GM19023 (cell line): ENCODE measurements at regions not wholly inside any gene's neighbourhood (a gene's known extent, or its start where the extent isn't known, plus 50 kb on each side); places are given as distances from the start of the nearest gene placed in this dataset.
"Not testable (repeated sequence)": the region's sequence is repeated elsewhere in the genome, so short reads cannot be mapped to it uniquely, and the experiment has no call there.

Source experiments
- ATAC-seq: cut with Tn5 transposase; IDR thresholded peaks from one replicate; pipeline ENCODE4 v1.9.1; 2021; ENCODE audit warnings: mild to moderate bottlenecking, moderate library complexity; ENCODE audit not compliant: unreplicated experiment

DNA sequence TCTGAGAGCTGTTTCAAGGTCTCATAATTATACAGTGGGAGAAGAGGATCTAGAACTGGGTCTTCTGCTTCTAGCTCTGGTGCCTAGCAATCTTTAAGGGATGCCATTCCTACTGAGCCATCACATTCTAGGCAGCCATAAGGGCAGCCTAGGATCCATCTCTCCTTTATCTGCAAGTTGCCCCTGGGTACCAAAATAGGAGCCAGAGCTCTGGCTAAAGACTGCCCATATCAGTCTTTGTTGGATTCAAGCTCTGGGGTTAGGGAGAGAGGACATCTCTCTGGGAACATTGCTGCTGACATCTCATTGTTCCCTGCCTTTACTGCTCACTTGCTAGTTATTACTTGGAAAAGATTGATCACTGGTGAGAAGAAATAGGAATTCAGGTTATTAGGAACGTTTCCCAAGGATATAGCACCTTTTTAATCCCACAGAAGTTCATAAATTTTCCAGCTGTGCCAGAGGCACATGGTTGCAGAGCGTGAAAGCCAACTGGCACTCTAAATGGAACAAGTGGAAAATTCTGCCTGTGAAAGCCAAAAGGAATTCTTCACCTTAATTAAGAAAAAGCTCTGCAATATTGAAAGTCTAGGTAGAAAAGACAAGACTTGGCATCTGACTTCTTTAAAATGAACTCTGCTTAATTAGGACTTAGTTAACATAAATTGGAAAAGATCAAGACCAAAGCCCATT lies 102.2 kb downstream of the CDC42EP3 start:
- no peak for ATAC-seq

DNA sequence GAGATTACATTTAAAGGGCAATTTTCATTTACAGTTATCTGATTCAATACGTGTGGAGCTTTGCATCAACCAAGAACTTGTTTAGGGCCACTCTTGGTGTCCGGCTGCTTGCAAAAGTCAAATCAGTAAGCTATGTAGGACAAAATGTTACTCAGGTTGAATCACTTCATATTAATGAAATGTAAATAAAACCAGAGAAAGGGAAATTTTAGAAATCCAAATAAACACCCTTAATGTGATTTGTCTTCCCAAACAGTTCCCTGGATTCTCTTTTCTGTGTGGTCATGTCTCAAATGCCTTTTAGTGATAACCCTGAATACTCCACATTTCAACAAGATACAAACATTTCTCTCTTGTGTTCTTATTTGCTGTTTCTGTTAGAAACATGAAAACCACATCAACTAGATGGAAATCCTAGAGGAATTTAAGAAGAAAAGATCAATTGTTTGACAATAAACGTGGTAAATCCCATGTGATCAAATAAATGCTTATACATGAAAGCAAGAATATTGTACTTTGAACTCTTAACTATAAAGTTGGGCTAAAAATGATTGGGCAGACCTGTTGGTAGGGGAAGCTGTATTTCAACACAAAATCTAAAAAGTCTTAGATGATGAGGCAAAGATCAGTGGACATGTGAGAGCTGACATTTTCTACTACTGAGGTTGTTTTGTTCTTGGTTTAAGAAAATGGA lies 101.3 kb downstream of the CDC42EP3 start:
- ATAC-seq: no peak

DNA sequence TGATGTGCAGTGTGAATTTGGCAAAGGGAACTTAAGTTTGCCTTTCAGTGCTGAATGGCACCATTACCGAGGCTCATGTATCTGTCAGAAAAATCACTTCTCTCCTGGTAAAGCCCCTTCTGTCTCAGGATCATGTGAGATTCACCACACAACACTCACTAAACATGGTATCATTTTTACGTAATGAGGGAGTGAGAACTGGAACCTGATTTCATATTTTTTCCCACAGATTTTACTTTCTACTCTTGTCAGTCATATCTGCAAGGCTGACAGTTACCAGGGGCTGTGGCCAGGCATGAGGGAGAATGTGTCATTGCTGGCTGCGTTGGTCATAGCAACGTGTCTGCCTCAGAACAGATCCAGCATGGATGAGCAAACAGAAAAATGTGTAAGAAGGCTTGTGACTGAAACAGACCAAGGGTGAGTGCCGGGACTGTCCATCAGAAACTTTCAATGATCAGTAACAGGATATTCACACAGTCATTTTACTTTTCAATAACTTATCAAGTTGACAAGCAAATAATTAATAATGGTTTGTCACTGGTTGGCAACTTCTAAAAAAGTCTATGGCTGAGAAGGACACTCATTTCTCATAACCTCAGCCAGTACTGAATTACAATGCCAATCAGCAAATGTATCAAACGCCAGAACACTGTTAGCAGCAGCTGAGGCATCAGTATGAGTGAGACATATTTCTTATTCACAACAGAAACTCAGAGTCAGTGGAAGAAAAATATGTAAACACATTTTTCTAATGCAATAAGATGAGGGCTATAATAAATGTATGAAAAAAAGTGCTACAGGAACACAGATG lies 100.5 kb downstream of the CDC42EP3 start:
- ATAC-seq: peak; percentile 89

DNA sequence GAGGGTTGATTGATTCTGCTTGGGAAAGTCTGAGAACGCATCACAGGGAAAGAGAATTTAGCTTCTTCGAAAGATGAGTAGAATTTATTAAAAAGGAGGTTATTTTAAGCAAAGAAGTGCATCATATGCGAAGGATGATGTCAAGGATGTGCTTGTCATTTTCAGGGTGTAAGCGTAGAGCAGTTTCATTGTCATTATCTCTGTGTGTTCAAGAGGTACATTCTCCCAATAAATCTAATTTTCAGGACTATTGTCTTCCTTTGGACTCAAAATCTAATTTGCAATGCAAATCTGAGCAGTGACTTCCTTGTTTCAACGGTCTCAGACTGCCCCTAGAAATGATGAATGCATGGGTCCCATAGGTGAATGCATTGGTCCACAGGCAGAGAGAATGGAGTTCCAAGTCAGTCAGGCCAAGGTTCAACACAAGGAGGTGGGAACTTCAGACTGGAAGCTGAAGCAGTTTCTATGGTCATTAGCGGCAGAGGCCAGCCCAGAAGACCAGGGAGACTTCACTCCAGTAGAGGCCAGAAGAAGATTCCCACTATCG lies 99.8 kb downstream of the CDC42EP3 start:
- no peak for ATAC-seq

DNA sequence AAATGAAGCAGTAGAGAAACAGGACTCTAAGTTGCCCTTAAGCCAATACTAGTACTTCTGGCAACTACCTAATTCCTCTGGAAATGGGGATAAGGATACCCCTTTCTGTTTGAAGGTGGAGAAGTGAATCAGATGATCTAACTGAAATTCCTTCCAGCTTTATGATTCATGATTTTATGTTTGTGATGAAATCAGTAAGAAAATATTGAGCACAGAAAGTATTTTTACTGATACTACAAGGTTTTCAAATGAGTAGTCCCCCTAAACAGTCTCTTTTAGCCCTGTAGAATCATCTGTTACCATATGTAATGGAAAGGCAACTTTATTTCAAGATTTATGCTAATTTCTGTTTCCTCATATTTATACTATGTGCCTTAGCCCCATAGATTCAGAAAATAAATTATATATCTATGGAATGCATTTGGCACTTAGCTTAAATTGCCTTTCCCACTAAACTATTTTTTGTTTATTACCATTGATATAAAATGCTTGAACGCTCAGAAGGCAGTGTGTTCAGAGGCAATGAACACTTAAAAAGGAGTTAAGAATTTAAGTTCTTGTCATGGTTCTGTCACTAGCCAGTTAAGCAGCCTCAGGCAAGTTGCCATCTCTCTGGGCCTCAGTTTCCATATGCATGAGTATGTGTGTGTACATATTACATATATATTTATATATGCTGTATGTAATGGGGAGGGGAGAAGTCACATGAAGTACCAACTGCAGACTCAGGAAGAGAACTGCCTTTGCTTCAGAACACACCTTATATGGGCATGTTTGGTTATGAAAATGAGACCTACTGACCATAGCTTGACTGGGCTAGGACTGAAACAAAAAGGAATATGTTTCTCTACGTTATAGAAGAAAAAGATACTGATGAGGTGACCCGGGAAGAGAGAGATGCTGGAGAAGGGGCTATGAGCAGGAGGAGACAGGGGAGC lies 97.7 kb downstream of the CDC42EP3 start:
- ATAC-seq: peak; percentile 56

DNA sequence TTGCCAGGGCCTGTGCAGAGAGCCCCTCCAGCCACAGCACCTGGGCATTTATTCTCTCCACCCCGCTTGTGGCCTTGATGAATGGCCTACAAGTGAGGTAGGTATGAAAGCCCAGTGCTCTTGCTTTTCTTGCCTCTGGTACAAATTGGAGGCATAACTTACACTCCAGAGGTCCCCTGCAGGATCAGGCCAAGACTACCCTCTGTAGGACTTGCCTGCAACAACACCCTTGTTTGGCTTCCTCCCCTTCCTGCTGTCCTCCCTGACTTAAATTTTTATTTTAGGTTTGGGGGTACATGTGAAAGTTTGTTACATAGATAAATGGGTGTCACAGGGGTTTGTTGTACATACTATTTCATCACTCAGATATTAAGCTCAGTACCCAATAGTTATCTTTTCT lies 95.7 kb downstream of the CDC42EP3 start:
- ATAC-seq: no peak

DNA sequence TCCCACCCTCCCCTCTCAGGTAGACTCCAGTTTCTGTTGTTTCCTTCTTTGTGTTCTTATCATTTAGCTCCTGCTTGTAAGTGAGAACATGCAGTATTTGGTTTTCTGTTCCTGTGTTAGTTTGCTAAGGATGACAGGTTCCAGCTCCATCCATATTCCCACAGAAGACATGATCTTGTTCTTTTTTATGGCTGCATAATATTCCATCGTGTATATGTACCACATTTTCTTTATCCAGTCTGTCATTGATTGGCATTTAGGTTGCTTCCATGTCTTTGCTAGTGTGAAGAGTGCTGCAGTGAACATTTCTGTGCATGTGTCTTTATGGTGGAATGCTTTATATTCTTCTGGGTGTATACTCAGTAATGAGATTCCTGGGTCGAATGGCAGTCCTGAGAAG lies 95.2 kb downstream of the CDC42EP3 start:
- not testable (repeated sequence) for ATAC-seq

DNA sequence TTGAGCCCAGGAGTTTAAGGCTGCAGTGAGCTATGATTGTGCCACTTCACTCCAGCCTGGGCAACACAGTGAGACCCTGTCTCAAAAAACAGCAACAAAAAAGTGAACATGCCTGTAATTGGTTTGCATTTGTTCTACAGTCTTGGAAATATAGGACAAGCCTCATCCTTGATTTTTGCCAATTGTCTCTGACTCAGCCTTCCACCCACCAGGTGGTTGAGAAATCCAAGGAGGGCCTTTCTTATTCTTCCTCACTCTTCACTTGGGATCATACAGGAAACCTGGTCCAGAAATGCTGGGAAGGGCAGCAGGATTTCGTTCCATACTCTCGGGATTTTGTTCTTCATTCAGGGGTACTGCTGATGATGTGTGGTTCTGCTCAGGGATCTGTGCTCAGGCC lies 94.6 kb downstream of the CDC42EP3 start:
- no peak for ATAC-seq

DNA sequence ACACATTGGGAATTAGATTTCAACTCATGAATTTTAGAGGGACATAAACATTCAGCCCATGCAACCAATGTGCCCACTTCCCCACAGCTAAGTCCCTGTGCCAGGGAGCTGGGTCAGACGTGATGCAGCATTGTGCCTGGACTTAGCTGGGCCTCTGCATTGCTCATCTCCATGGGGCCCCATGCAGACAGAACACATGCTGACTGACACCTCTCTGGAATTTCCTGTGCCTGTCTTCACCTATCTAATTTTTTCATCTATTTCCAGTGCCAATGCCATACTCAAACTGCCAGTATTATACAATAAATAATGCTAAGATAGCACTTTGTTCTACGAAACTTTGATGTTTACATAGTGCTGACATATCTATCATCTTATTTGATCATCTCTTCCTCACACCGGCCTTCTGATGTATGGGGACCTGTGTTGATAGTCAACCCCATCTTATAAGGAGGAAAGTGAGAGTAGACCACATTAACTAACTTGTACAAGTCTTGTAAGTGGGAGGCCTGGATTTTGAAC lies 92.2 kb downstream of the CDC42EP3 start:
- ATAC-seq: no peak

DNA sequence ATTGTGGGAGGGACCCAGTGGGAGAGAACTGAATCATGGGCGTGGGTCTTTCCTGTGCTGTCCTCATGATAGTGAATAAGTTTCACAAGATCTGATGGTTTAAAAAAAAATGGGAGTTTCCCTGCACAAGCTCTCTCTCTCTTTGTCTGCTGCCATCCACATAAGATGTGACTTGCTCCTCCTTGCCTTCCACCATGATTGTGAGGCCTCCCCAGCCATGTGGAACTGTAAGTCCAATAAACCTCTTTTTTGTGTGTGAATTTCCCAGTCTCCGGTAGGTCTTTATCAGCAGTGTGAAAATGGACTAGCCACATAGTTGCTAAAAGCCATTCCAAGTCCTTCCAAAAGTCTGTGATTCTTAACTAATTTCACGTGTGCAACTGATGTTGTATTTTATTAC lies 91.5 kb downstream of the CDC42EP3 start:
- not testable (repeated sequence) for ATAC-seq

DNA sequence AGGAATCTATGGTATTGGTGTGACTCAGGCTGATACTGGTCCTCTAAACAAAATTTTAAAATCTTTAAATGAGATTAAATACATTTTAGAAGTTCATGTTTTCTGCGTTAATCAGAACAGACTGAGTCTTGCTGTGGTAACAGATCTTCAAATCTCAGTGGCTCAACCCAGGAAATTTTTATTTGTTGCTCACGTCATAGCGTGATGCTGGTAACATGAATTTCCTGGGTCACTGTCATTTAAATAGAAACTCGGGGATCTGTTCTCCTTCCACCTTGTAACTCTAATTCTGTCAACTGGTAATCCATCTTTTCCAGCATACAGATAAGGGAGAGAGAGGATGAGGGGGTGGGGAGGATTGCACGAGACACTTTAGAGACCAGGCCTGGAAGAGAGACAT lies 90.0 kb downstream of the CDC42EP3 start:
- no peak for ATAC-seq

DNA sequence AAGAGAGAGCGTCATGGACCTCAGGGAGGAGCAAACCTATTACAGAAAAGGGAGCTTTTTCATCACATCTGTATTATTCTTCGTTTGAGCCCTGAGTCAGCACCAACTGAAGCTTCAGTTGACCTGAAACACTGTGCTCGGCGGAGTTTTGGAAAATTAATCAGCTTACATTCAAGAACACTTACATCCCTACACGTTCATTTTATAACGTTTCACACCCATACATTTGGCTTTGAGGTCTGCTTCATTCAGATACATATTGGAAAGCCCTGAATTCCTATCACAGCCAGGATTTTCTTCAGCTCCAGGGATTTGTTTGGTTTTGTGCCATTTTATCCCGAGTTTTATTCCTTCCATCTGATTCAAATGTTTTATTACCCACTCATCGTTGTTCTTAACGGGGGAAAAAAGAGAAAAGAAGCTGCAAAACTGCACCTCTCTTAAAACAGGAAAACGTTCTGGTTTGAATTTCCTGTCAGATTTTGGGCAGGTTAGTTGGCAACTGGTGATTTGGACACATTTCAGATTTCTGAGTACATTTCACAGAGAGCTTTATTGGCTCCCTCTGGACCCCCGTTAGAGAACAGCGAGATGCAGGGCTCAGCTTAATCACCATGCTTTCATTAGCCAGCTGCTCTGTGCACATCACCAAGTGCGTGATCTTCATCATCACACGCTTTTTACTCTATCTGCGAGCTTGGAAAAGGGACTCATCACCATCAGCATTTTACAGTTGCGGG lies 88.8 kb downstream of the CDC42EP3 start:
- ATAC-seq: no peak

DNA sequence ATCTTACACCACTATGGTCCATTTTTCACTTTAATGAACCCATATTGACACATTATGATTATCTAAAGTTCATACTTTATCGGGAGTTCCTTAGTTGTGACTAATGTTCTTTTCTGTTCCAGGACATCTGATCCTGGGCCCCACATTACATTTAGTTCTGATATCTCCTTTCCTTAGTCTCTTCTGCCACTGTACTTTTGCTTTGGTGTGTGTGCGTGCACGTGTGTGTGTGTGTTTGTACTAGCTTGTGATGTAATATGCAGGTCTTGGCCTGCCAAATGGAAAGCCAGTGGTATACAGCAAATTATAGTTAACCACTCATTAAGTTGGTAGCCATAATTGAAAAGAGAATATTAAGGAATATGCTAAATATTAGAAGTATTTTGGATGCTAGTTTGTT lies 88.0 kb downstream of the CDC42EP3 start:
- ATAC-seq: no peak

DNA sequence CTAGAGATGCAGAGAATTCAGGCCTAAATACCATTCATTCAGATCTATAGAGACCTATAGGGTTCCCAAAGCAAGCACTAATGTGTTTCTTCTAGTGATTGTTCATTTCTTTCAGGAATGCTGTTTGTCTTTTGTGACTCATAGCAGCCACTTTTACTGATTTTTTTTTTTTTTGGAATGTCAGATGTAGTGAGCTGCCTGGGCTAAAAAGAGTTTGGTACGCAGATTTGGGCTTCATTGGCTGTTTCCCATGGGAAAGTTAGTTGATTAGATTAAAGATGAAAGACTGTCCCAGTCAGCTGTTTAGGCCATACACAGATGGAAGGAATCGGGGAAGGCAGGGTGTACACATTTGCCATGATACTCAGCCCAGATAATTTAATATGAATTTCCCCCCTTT lies 87.6 kb downstream of the CDC42EP3 start:
- ATAC-seq: no peak

DNA sequence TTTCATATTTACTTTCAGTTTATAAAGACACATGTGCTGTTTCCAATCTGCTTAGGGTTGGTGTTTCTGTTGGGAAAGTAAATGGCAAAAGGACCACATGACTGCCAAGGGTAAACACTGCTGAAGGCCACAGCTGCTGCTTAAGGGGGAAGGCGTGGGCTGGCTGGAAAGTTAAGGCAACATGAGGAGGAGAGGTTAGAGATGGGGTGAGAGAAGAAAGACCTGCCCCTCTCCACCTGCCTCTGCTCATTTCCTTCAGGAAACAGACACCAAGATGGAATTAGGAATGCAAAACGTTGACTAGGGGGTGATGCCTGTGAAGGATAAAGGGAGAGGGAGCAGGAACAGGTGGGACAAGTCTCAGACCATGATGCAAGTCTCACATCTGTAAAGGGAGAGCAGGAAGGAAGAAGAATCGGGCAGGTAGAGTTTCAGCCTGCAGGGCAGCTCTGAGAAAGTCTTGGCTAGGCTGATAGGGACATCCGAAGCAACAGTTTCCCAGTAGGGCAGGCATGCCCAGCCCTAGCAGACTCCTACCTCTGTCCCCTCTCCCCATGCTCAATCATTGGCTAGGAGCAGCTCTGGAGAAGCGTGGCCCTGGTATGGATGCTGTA lies 86.0 kb downstream of the CDC42EP3 start:
- no peak for ATAC-seq

DNA sequence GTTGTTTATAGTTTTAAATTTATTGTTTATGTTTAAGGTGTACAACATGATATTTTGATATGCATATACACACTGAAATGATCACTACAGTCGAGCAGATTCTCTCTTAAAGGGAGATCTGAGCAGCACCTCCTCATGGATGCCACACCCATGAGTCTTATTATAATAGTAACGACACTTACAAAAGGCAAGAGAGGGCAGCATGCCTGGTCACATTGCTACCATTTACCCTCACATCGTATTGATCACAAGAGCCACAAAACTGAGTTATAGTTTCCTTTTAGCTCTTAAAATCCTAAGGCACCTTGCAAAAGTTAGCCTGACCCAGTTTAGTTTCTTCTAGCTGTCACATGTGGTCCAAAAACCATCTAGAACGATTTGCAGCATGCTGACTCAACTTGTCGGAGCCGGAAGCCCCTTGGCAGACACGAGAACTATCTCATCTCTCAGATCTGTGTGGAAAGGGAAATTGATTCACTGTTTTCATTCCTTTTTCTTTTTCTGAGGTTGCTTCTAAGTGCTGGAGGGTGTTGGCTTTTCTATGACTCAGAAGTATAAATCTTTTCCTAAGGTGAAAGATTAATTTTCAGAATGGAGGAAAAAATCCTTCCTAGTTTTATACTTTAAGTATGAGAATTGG lies 85.3 kb downstream of the CDC42EP3 start:
- peak; percentile 51 for ATAC-seq

DNA sequence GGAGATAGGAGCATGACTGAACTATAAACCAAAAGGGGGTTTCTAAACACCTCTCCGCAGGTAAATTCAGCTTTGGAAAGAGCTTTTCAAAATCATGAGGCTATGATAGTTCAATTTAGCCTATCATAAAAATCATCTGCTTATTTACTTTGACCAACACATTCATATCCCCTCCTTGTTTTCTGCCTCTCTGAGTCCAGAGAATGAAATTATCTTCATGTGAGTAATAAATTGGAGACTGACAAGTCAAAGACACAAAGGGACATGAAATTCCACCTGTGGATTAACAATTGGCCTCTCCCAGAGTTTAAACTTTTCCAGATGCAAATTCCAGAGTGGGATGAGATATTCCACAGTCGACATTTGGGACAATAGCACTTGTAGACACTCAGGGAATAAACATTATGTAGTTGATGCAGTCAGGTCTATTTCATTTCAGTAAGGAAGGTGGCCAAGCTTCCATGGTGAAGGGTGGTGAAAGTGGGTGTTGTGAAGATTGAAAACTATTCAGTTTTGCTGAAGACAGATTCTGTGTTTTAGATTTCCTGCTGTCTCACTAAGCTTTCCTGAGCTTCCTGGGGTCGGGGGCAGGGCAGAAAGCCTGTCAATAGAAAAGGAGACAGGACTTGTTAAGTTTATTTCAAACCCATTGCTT lies 84.7 kb downstream of the CDC42EP3 start:
- no peak for ATAC-seq

DNA sequence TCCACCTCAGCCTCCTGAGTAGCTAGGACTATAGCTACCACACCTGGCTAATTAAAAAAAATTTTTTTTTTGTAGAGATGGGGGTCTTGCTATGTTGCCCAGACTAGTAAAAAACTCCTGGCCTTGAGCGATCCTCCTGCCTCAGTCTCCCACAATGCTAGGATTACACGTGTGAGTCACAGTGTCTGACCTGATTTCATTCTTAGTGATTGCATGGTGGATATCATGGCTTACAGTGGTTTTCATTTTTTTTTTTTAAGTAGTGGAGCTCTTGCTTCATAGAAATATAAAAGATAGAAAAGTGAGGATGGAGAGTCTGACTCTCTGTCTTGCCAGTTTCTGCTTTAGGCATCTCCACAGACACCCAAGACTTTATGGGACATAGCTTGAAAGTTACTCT lies 83.6 kb downstream of the CDC42EP3 start:
- ATAC-seq: no peak
